OCI-LY3 (cell line): ENCODE measurements at regions not wholly inside any gene's neighbourhood (a gene's known extent, or its start where the extent isn't known, plus 50 kb on each side); places are given as distances from the start of the nearest gene placed in this dataset.

Experiments used
- EZH2phosphoT487 ChIP-seq: fragments of 200-600 bp; shearing (Covaris generic); IDR thresholded peaks from 2 replicates; pipeline ENCODE4 v1.6.1; 2018; ENCODE audit warnings: antibody characterized with exemption, mixed run types, low read depth
- TF ChIP-seq, protein P1 (sequence below): fragments of 200-600, 300-600 bp; sonication (generic); IDR thresholded peaks from 2 replicates; pipeline ENCODE4 v1.5.1; 2014; ENCODE audit warnings: antibody characterized with exemption, low read length, low read depth

GRCh38 chr3:14262212-14262611 lies 83.6 kb downstream of the LSM3 start:
- TF ChIP-seq, protein P1, sequence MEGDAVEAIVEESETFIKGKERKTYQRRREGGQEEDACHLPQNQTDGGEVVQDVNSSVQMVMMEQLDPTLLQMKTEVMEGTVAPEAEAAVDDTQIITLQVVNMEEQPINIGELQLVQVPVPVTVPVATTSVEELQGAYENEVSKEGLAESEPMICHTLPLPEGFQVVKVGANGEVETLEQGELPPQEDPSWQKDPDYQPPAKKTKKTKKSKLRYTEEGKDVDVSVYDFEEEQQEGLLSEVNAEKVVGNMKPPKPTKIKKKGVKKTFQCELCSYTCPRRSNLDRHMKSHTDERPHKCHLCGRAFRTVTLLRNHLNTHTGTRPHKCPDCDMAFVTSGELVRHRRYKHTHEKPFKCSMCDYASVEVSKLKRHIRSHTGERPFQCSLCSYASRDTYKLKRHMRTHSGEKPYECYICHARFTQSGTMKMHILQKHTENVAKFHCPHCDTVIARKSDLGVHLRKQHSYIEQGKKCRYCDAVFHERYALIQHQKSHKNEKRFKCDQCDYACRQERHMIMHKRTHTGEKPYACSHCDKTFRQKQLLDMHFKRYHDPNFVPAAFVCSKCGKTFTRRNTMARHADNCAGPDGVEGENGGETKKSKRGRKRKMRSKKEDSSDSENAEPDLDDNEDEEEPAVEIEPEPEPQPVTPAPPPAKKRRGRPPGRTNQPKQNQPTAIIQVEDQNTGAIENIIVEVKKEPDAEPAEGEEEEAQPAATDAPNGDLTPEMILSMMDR, result no peak
- no peak for TF ChIP-seq EZH2phosphoT487
